HCT116 (cell line): ENCODE measurements at regions not wholly inside any gene's neighbourhood (a gene's known extent, or its start where the extent isn't known, plus 50 kb on each side); places are given as distances from the start of the nearest gene placed in this dataset.

ENCODE experiments used
- ATAC-seq: fragments of 200-7000 bp; cut with Tn5 transposase; 2 replicates; pipeline ENCODE4 v1.9.1; 2020; ENCODE audit warnings: mild to moderate bottlenecking, moderate library complexity
- BruUV-seq: library from RNA; stranded (reverse); fragments of 400-500 nt; replicated peaks from 2 replicates; lab custom pipeline; 2021; lab: Mats Ljungman, UMichigan
- CTCF ChIA-PET: fragments of 300-600 bp; sonication (Branson Sonifier 250); formaldehyde crosslinking; loops from one replicate; lab custom pipeline; 2021; ENCODE audit warnings: antibody characterized with exemption; lab: Charles Lee
- POLR2A ChIA-PET: fragments of 300-600, 350-600 bp; sonication (Branson Sonifier 250); formaldehyde crosslinking; loops from one replicate; lab custom pipeline; 2021; ENCODE audit warnings: antibody characterized with exemption; lab: Charles Lee
- RAD21 ChIA-PET, 2 experiments: fragments of 300-600 bp; sonication (Branson Sonifier 250); formaldehyde crosslinking; loops; one replicate each; lab custom pipeline; 2023; ENCODE audit warnings: low total read pairs in 2 of 2; ENCODE audit not compliant: uncharacterized antibody in 2 of 2, unreplicated experiment in 2 of 2, low non-redundant PET in 1 of 2; lab: Charles Lee
- DNase-seq: peaks from one replicate; pipeline ENCODE4 v3.0.0-alpha.2; 2010; ENCODE audit warnings: low read depth, low spot score
- H2AFZ ChIP-seq: fragments of 200-600 bp; shearing (Covaris generic), sonication (generic); 2 replicates; pipeline ENCODE4 v1.6.1; 2017; ENCODE audit warnings: low read depth, mixed run types, mixed read lengths, antibody characterized with exemption, low read length; ENCODE audit not compliant: poor library complexity, severe bottlenecking
- H3K27ac ChIP-seq: 2 replicates; pipeline ENCODE4 v1.5.1; 2012; ENCODE audit warnings: low read depth, low read length
- H3K27me3 ChIP-seq: fragments of 200-600 bp; sonication (generic); 2 replicates; pipeline ENCODE4 v1.6.1; 2016; ENCODE audit warnings: mixed run types, low read length, mixed read lengths; ENCODE audit not compliant: insufficient read depth
- H3K36me3 ChIP-seq, 2 experiments: fragments of 200-500 bp in 1 of 2; fragments of 200-600 bp in 1 of 2; sonication (Bioruptor generic) in 1 of 2; sonication (generic) in 1 of 2; 2 replicates each; pipeline versions ENCODE4 v1.5.1 to v1.6.1; 2014 to 2016; ENCODE audit warnings: low read length in 2 of 2, inconsistent platforms in 1 of 2, mixed read lengths in 1 of 2, mixed run types in 1 of 2; ENCODE audit not compliant: insufficient read depth in 2 of 2, control insufficient read depth in 1 of 2
- H3K4me1 ChIP-seq, 2 experiments: fragments of 200-600 bp in 1 of 2; sonication (generic) in 1 of 2; 2 replicates each; pipeline versions ENCODE4 v1.5.1 to v1.6.1; 2012 to 2017; ENCODE audit warnings: low read length in 2 of 2, inconsistent platforms in 1 of 2, mild to moderate bottlenecking in 1 of 2, mixed read lengths in 1 of 2, mixed run types in 1 of 2, moderate library complexity in 1 of 2; ENCODE audit not compliant: insufficient read depth in 2 of 2, control insufficient read depth in 1 of 2
- H3K4me2 ChIP-seq: fragments of 200-600 bp; sonication (generic); 2 replicates; pipeline ENCODE4 v1.6.1; 2017; ENCODE audit warnings: mixed run types, low read length, mixed read lengths
- H3K4me3 ChIP-seq, 2 experiments: fragments of 200-600 bp in 1 of 2; sonication (generic) in 1 of 2; replicated peaks in 1 of 2; 2 replicates each; pipeline ENCODE4 v1.5.1; 2011 to 2016; ENCODE audit warnings: low read length in 2 of 2, control low read depth in 1 of 2, low read depth in 1 of 2, mild to moderate bottlenecking in 1 of 2, mixed read lengths in 1 of 2, mixed run types in 1 of 2
- H3K79me2 ChIP-seq: fragments of 200-600 bp; sonication (generic); 2 replicates; pipeline ENCODE4 v1.6.1; 2017; ENCODE audit warnings: mild to moderate bottlenecking, mixed run types, low read length, moderate library complexity, mixed read lengths; ENCODE audit not compliant: insufficient read depth
- H3K9ac ChIP-seq: fragments of 200-600 bp; sonication (generic); 2 replicates; pipeline ENCODE4 v1.6.1; 2016; ENCODE audit warnings: low read length, mixed read lengths
- H3K9me2 ChIP-seq: fragments of 200-600 bp; sonication (generic), shearing (Covaris generic); 2 replicates; pipeline ENCODE4 v1.6.1; 2017; ENCODE audit warnings: mixed run types, mild to moderate bottlenecking, moderate library complexity; ENCODE audit not compliant: insufficient read depth
- H3K9me3 ChIP-seq, 2 experiments: fragments of 200-500 bp in 1 of 2; fragments of 200-600 bp in 1 of 2; sonication (Bioruptor generic) in 1 of 2; sonication (generic) in 1 of 2; 2 replicates each; pipeline ENCODE4 v1.6.1; 2014 to 2017; ENCODE audit warnings: low read length in 2 of 2, mixed read lengths in 2 of 2, inconsistent platforms in 1 of 2, low read depth in 1 of 2, mild to moderate bottlenecking in 1 of 2, mixed run types in 1 of 2, moderate library complexity in 1 of 2; ENCODE audit not compliant: control insufficient read depth in 1 of 2, insufficient read depth in 1 of 2
- H4K20me1 ChIP-seq: fragments of 200-600 bp; sonication (generic), shearing (Covaris generic); 2 replicates; pipeline ENCODE4 v1.6.1; 2017; ENCODE audit warnings: mixed run types, mild to moderate bottlenecking, moderate library complexity; ENCODE audit not compliant: insufficient read depth
- POLR2A ChIP-seq: IDR thresholded peaks from 2 replicates; pipeline ENCODE4 v1.7.0; 2011; ENCODE audit warnings: borderline replicate concordance; ENCODE audit not compliant: insufficient read depth, insufficient read length; ENCODE audit errors: extremely low read depth
- RAD21 ChIP-seq: IDR thresholded peaks from 2 replicates; pipeline ENCODE4 v1.6.1; 2012; ENCODE audit warnings: low read depth, mild to moderate bottlenecking
- intact Hi-C: fragments of 100-400 bp; cut with micrococcal nuclease; formaldehyde crosslinking; loops from 2 replicates; pipeline ENCODE4 v1.10.0; 2022

DNA sequence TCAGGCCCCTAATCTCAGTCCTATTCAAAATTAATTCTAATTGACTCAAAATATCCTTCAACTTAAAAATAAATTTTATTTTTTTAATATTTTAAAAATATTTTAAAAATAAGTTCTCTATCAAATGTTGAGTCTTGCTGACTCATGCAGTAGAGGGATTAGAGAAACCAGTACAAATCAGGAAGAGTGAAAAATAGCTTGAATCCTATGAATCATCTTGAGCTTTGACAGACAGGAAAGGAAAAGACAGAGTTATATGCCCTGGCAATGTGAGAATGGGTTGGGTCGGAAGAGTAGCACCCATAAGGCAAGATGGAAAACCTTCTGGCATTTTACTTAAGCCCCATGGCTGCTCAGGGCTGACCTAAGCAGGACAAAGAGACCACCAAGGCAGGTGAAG lies 346.6 kb upstream of the RUNX1 start:
- no TSS peak for BruUV-seq
- Histone ChIP-seq H3K9me2 (no peaks in the 10 kb centered on the region), H4K20me1 (no peaks in the 10 kb centered on the region), H3K9ac (no peak overlapping the region), H3K4me3 (no peak overlapping the region), H3K27me3 (no peaks in the 10 kb centered on the region), H3K9me3 (no peaks in the 10 kb centered on the region), H3K36me3 (no peaks in the 10 kb centered on the region), H3K4me1 (peaks cover 4 to 23% of the 10 kb centered on the region in 2 experiments; a peak in 3 of 4 replicates), H2AFZ (no peak overlapping the region), H3K79me2 (no peaks in the 10 kb centered on the region), H3K27ac (no peak overlapping the region), H3K4me2 (no peak overlapping the region)
- no peak for TF ChIP-seq POLR2A
- intact Hi-C loops = no loop called here
- DNase-seq (no peak), ATAC-seq (no peak)
- ChIA-PET POLR2A (no interaction called here), CTCF (interaction anchor here (0.9 kb wide), 1 partner anchor 348 kb away, joined by 3 read pairs; no protein-coding TSS in a partner anchor), RAD21 (no interaction called here)

DNA sequence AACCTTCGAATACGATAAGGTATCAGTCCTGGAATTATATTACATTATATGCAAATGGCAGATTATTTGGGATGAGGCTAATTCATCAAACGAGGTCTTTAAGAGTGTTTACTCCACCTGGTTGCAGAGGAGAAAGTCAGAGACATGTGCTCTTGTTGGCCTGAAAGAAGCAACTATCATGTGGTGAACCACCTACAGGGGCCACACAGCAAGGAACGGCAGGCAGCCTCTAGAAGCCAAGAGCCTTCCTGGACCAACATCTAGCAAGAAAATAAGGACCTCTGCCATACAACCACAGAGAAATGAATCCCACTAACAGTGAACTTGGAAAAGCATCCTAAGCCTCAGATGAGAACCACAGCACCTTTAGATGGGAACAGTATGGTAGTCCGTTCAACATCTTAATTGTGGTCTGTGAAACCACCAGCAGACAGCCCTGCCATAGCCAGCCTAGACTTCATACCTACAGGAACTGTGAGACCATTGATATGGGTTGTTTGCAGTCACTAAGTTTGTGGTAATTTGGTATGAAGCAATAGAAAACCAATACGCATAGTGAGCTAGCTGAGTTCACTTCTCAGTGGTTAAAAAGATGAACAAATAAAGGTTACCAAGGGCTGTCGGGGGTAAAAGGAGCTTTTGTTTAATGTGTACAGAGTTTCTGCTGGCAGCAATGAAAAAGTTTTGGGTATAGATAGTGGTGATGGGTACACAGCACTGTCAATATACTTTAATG lies 345.7 kb upstream of the RUNX1 start:
- Histone ChIP-seq H3K9ac (no peak overlapping the region), H3K9me3 (no peaks in the 10 kb centered on the region), H2AFZ (no peak overlapping the region), H3K27ac (no peak overlapping the region), H3K27me3 (no peaks in the 10 kb centered on the region), H3K36me3 (no peaks in the 10 kb centered on the region), H3K4me1 (peaks cover 0 to 14% of the 10 kb centered on the region in 2 experiments; a peak in 3 of 4 replicates), H3K9me2 (no peaks in the 10 kb centered on the region), H3K4me2 (no peak overlapping the region), H3K4me3 (no peak overlapping the region), H3K79me2 (no peaks in the 10 kb centered on the region), H4K20me1 (no peaks in the 10 kb centered on the region)
- ChIA-PET CTCF (no interaction called here), RAD21 (no interaction called here), POLR2A (no interaction called here)
- DNase-seq (no peak), ATAC-seq (no peak)
- TF ChIP-seq RAD21 = no peak
- intact Hi-C loops = no loop called here
- no TSS peak for BruUV-seq
